ENCODE measurements at regions not wholly inside any gene's neighbourhood (a gene's known extent, or its start where the extent isn't known, plus 50 kb on each side); places are given as distances from the start of the nearest gene placed in this dataset.
"Not testable (repeated sequence)": the region's sequence is repeated elsewhere in the genome, so short reads cannot be mapped to it uniquely, and the experiment has no call there.

DNA sequence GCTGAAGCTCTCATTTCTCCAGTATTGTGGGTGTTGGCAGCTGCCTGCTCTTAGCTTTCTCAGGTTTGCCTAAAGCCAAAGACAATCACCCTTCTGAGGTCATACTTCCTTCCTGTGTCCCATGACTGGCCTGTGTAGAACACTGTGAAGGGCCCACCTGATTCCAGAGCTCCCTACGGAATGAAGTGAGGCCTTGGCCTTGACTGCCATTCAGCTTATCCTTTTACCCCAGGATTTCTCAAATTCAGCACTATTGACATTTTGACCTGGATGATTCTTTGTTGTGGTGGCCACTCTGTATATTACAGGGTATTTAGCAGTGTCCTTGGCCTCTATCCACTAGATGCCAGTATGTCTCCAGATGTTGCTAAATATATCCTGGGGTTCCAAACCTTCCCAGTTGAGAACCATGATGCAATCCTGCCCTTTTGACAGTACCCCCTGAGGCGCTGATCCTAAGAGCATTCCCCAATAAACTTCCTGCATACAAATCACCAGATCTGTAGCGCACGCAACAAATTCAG, 112.3 kb upstream of the KRR1 start:
- no peaks in the 10 kb centered on the region for H3K9me3 ChIP-seq (ENCODE audit: low read depth)
- H3K27ac ChIP-seq, result no peak overlapping the region

DNA sequence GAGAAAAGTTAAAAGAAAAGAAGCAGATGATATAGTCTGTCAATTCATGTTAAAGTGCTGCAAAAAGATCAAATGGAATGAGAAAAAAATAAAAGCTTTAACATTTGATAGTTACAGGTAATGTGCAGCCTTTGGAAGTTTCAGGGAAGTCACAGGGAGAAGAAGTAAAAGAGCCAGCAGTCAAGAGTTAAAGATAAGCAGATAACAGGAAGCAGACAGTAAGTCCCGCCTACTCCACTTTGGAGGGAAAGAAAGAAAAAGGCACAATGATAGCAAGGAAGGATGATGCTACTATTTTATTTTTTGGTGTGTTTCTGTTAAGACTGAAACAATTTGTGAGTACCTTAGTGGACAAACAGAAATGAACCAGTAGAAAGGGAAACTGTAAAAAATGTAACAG, 111.1 kb upstream of the KRR1 start:
- TF ChIP-seq, protein P1, sequence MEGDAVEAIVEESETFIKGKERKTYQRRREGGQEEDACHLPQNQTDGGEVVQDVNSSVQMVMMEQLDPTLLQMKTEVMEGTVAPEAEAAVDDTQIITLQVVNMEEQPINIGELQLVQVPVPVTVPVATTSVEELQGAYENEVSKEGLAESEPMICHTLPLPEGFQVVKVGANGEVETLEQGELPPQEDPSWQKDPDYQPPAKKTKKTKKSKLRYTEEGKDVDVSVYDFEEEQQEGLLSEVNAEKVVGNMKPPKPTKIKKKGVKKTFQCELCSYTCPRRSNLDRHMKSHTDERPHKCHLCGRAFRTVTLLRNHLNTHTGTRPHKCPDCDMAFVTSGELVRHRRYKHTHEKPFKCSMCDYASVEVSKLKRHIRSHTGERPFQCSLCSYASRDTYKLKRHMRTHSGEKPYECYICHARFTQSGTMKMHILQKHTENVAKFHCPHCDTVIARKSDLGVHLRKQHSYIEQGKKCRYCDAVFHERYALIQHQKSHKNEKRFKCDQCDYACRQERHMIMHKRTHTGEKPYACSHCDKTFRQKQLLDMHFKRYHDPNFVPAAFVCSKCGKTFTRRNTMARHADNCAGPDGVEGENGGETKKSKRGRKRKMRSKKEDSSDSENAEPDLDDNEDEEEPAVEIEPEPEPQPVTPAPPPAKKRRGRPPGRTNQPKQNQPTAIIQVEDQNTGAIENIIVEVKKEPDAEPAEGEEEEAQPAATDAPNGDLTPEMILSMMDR (IDR thresholded peaks at IDR 0.05; ENCODE audit: low read depth, low read length), result no peak
- DNase-seq (ENCODE audit: low read depth in 1 of 2, low spot score in 1 of 2), result no peak
- Histone ChIP-seq H3K27me3 (no peaks in the 10 kb centered on the region), H3K4me3 (no peak overlapping the region), H3K36me3 (no peaks in the 10 kb centered on the region), H3K4me1 (ENCODE audit: low read depth) (no peaks in the 10 kb centered on the region), H3K27ac (no peak overlapping the region), H3K9me3 (ENCODE audit: low read depth) (no peaks in the 10 kb centered on the region)

More for the DNA sequence above, 112.3 kb upstream of the KRR1 start:
- Histone ChIP-seq H3K27me3 (no peaks in the 10 kb centered on the region), H3K4me1 (ENCODE audit: low read depth) (no peaks in the 10 kb centered on the region), H3K36me3 (no peaks in the 10 kb centered on the region), H3K4me3 (no peak overlapping the region)
- TF ChIP-seq, protein P1 (IDR thresholded peaks at IDR 0.05; ENCODE audit: low read depth, low read length), result peak; percentile 35
- peak; percentile 45 to 68 for DNase-seq (ENCODE audit: low read depth in 1 of 2, low spot score in 1 of 2)

DNA sequence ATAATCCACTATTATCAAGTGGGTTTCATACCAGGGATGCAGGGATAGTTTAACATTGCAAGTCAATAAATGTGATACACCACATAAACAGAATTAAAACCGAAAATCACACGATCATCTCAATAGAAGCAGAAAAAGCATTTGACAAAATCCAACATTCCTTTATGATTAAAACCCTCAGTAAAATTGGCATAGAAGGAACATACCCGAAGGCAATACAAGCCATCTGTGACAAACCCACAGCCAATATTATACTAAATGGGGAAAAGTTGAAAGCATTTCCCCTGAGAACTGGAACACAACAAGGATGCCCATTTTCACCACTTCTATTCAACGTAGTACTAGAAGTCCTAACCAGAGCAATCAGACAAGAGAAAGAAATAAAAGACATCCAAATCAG, 103.0 kb upstream of the KRR1 start:
- H3K9me3 ChIP-seq (ENCODE audit: low read depth); H3K27ac ChIP-seq; H3K4me3 ChIP-seq; DNase-seq (ENCODE audit: low read depth in 1 of 2, low spot score in 1 of 2); H3K4me1 ChIP-seq (ENCODE audit: low read depth); H3K27me3 ChIP-seq; H3K36me3 ChIP-seq: not testable (repeated sequence)

DNA sequence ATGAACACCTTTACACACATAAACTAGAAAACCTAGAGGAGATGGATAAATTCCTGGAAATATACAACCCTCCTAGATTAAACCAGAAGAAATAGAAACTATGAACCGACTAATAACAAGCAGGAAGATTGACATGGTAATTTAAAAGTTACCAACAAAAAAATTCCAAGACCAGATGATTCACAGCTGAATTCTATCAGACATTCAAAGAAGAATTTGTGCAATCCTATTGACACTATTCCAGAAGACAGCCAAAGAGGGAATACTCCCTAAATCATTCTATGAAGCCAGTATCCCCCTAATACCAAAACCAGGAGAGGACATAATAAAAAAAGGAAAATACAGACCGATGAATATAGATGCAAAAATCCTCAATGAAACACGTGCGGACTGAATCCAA, 102.6 kb upstream of the KRR1 start:
- Histone ChIP-seq H3K9me3 (ENCODE audit: low read depth) (no peaks in the 10 kb centered on the region), H3K4me3 (no peak overlapping the region), H3K27me3 (no peaks in the 10 kb centered on the region), H3K36me3 (no peaks in the 10 kb centered on the region), H3K27ac (no peak overlapping the region), H3K4me1 (ENCODE audit: low read depth) (no peaks in the 10 kb centered on the region)
- TF ChIP-seq, protein P1 (IDR thresholded peaks at IDR 0.05; ENCODE audit: low read depth, low read length), result no peak
- peak in 1 of 2 donors; percentile 30 for DNase-seq (ENCODE audit: low read depth in 1 of 2, low spot score in 1 of 2)

DNA sequence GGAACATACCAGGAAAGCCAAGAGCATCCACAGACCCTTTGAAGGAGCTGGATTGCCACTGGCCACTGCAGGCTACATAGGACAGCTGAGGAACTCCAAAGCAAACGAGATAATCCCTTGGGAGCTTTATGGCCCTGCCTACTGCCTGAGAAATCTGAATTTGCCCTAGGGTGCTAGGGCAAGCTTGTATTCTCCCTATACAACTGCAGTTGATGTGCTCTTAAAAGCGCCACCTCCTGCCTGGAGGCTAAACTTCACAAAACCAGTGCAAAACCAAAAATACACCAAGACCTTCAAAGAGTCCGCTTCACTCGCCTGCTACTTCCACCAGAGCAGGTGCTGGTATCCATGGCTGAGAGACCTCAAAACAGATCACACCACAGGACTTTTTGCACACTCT, 99.6 kb upstream of the KRR1 start:
- H3K4me1 ChIP-seq (ENCODE audit: low read depth), result no peaks in the 10 kb centered on the region
- no peaks in the 10 kb centered on the region for H3K9me3 ChIP-seq (ENCODE audit: low read depth)
- H3K27ac ChIP-seq, result no peak overlapping the region
- no peaks in the 10 kb centered on the region for H3K27me3 ChIP-seq
- TF ChIP-seq, protein P1 (IDR thresholded peaks at IDR 0.05; ENCODE audit: low read depth, low read length), result no peak
- no peak for DNase-seq (ENCODE audit: low read depth in 1 of 2, low spot score in 1 of 2)
- no peak overlapping the region for H3K4me3 ChIP-seq
- H3K36me3 ChIP-seq, result no peaks in the 10 kb centered on the region

DNA sequence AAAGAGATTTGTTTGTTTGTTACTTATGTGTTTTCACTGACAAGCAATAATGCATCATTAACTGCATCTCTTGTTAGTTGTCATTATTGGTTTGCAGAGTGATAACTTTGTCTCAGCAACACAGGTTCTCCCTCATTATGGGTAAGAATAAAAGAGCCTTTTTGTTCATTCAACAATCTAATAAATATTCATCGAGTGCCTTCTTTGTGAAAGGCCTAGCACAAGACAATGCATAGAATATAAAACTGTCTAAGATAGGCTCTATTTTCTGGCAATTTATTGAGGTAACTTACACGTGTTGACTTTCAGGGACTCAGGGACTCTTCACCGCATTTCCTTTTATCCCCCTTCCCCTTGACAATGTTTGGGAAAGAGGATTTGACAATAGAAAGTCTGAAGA, 95.5 kb upstream of the KRR1 start:
- H3K27me3 ChIP-seq, result no peaks in the 10 kb centered on the region
- H3K4me1 ChIP-seq (ENCODE audit: low read depth), result no peaks in the 10 kb centered on the region
- H3K27ac ChIP-seq, result no peak overlapping the region
- H3K4me3 ChIP-seq, result no peak overlapping the region
- H3K36me3 ChIP-seq, result no peaks in the 10 kb centered on the region
- TF ChIP-seq, protein P1 (IDR thresholded peaks at IDR 0.05; ENCODE audit: low read depth, low read length), result no peak
- no peak for DNase-seq (ENCODE audit: low read depth in 1 of 2, low spot score in 1 of 2)
- no peaks in the 10 kb centered on the region for H3K9me3 ChIP-seq (ENCODE audit: low read depth)
